ELR (cell line): ENCODE measurements at regions not wholly inside any gene's neighbourhood (a gene's known extent, or its start where the extent isn't known, plus 50 kb on each side); places are given as distances from the start of the nearest gene placed in this dataset.

Experiments
- DNase-seq: peaks from one replicate; pipeline ENCODE4 v3.0.0-alpha.2; 2015; ENCODE audit warnings: low read depth

GRCh38 chr5:111676926-111677415 lies 80.0 kb downstream of the NREP start:
- DNase-seq, result no peak

GRCh38 chr5:111676466-111676865 lies 80.5 kb downstream of the NREP start:
- DNase-seq, result no peak

- no peak for DNase-seq
Measured at GRCh38 chr5:111675201-111675934, 81.6 kb downstream of the NREP start.

DNA sequence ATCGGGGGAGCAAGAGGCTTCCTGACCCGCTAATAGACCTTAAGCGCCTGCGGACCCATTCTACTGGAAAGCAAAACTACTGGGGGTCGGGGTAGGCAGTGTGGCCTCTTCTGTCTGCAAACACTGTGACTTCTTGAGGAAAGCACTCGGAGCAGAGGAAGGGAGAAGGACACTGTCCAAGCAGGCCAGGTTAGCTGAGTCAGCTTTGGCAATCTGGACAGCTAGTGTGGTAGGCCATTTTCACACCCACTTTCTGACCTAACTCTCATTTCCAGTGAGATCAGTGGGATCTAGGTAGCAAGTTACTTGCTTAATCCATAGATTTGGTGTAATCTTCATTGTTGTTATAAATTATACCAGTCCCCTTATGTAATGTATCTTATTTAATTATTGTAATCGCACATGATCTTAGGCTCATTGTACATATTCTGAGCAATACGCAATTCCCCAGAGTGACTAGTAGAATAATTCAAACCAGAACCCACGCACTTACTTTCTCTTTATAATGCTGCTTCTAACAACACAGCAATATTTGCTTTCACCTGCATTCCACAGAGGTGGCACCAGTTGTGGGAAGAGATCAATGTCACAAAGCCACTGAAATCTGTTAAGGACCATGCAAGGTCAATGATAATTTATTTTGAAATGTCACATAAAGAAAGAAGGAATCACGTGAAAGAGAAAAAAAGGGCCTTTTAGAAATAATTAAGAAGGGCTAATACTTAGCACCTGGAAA lies 82.9 kb downstream of the NREP start:
- no peak for DNase-seq

DNA sequence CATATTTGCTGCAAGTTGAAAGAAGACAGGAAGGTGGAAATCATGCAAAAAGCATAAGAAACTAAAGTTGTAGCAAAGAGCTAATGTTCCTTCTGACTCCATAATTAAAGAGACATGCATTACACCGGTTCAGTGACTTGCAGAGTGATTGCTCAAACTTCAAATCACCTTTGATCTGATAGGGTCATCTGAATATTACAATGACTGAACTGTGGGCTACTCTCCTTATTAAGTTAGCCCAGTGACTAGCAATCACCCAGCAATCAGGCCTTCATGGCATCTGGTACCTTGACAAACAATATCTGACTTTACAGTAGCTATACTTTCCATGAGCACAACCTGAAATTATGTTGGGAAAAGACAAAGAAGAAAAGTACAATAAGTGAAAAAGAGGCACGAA lies 84.9 kb downstream of the NREP start:
- DNase-seq, result no peak

DNA sequence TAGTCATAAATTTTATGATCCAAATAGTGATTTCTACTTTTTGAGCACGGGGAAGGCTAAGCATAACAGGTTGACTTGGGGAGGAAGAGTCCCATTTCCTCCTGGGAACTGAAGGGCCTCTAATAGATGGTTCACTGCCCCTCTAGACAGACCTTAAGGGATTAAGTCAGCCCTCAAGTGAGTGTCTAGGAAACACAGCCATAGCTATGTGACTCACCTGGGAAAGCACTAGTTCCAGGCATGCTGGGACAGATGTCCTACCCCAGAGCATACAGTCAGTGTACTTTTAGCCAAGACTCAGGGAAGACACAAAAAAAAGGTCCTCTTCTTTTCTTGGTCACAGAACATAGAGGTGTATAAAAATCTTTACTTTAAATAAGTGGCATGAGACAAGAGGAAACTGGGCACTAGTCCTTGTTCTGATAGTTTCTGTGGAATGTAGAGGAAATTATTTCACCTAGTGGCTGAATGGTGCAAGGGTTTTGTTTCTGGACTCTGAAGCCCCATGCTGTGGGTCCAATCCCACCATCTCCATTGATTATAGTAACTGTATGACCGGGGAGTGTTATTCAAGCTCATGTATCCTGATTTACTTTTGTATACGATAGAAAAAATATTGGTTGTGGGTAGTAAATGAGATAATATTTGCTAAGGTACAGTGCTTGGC lies 86.0 kb downstream of the NREP start:
- DNase-seq, result peak; percentile 40

DNA sequence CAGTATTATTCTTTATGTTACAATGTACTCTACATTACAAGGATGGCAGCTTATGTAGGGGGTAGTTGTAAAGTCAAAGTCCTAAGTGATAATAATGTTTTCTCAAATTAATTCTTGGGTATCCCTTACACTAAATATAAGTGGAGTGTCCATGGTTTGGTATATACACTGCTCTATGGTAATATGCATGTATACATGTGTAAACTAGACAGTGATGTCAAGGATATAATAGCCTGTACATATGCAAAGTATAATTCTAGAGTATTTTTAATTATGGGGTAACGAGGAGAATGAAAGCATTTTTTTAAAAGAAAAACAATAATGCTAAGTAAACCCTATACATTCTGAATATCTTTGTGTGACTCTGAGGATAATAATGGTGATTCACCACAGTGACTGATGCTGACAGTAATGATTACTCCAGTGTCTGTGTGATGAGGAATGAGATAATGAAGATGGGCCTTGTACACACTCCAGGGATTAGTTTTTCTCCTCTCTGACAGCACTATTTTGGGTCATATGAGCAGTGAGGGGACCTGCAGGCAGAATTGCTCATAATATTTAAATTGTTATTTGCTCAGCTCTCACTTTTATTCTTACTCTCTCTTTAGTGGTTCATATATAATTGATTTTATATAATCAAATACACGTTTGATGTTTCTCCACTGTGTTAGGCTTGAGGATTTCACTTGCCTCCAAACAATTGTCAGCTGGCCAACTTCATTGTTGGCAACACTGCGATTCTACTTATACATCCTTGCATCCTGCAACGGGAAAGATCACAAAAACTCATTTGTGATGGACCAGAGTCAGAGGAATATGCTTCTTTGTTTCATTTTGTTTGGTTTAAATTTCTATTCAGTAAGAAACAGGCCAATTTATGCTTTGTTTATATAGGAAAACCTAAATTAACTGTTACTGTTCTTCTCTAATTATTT lies 88.2 kb downstream of the NREP start:
- DNase-seq, result peak; percentile 62

GRCh38 chr5:111667128-111667736 lies 89.8 kb downstream of the NREP start:
- DNase-seq, result no peak

- no peak for DNase-seq
Measured at GRCh38 chr5:111656580-111656979, 100.4 kb downstream of the NREP start.

DNA sequence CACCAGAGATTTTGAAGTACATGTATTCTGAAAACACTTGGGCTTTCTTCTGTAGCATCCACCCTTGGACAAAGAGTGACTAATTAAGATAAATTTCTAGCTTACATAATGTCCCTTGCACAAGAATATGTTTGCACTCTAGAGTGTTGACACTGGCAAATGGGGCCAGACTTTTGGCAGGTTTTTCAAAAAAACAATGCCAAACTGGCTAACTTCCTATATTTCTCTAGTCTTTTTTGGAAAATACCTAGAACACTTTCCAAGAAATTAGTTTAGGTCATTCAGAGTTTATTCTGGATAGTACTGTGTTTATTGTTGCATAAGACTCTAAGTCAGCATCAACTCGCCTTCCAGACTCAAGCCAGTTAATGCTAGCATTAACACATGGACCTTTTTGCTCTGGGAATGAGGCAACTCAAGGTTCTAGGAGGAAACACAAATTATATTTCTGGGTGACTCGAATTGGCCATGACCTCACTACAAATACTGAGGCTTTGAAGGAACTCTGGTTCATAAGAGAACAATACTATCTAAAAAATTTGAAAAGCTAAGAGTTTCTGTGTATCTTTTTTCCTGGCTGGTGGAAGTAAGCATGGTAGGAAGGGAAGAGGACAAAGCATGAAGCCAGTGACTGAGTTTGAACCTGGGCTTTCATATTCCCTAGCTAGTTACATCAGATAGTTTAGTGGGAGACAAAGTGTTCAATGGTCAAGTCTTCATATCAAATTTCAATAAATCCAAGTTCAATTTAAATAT lies 101.6 kb downstream of the NREP start:
- no peak for DNase-seq

DNA sequence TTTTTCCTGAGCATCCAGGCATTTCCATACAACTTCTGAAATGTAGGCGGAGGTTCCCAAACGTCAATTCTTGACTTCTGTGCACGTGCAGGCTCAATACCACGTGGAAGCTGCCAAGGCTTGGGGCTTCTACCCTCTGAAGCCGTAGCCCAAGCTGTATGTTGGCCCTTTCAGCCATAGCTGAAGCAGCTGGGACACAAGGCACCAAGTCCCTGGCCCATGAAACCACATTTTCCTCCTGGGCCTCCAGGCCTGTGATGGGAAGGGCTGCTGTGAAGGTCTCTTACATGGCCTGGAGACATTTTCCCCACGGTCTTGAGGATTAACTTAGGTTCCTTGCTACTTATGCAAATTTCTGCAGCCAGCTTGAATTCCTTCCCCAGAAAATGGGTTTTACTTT lies 103.6 kb downstream of the NREP start:
- no peak for DNase-seq

DNA sequence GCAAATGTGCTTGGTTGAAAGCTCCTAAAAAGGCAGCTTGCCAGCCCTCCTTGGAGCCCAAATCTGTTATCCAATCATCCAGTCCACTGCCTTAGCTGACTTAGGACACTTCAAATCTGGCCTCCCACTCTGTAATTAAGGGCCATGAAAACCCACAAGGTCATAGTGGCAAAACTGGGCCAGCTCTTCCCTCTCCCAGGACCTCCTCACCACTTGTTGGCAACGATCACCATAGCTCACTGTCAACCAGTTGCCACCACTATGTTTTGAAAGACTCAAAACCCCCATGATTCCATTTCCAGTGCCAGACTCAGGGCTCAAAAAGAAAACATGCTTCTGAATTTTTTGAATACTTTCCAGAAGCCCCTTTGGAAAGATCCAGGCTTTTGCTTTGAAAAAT lies 107.5 kb downstream of the NREP start:
- no peak for DNase-seq

GRCh38 chr5:111645303-111645838 lies 111.6 kb downstream of the NREP start:
- no peak for DNase-seq

DNA sequence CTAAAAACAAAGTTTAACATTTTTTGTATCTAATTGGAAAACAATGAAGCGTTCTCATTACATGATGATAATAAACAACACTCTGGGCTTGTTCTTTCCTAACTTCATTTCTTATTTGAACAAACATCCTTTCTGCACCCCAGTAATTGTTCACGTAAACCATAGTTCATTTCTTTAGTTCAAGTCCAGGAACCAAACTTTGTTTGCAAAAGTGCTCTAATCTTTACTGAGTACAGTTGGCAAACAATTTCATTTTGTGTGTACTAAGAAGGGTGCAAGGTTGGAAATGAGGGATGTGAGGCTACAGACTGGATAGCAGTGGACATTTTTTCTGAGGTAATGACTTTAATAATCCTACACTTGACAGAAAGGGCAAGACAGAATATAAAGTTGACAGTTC lies 113.5 kb downstream of the NREP start:
- no peak for DNase-seq

DNA sequence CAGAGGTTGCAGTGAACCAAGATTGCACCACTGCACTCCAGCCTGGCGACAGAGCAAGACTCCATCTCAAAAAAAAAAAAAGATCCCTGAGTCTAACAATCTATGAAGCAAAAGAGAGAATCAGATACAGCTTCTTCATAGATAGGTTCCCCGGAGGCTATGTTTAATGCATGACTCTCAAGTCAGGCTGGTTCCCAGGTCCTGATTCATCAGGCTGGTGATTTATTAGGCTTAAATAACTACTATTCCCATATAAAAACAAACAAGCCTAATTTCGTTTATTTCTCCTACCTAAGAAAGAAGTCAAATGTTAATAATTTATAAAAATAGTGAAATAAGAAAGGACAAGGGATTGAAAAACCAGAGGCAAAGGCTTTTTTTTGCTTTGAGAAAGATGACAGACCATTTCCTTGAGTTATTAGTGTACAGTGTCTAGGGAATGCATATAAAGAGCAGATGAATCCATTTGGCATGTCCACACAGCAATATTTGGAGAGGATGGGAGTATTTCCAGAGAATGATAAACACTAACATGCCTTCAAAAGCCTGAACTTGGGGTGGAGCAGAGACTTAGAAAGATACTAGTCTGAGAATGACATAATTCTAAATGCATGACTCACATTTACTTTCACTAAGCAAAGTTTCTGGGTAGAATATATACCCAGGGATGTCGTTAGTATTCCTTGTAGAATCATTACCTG lies 115.3 kb downstream of the NREP start:
- DNase-seq, result peak; percentile 56

DNA sequence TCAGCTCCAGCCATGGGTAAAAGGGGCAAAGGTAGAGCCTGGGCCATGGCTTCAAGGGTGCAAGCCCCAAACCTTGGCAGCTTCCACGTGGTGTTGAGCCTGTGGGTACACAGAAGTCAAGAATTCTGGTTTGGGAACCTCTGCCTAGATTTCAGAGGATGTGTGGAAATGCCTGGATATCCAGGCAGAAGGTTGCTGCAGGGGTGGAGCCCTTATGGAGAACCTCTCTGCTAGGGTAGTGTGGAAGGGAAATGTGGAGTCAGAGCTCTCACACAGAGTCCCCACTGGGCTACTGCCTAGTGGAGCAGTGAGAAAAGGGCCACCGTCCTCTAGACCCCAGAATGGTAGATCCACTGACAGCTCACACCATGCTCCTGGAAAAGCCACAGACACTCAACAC lies 117.1 kb downstream of the NREP start:
- no peak for DNase-seq

DNA sequence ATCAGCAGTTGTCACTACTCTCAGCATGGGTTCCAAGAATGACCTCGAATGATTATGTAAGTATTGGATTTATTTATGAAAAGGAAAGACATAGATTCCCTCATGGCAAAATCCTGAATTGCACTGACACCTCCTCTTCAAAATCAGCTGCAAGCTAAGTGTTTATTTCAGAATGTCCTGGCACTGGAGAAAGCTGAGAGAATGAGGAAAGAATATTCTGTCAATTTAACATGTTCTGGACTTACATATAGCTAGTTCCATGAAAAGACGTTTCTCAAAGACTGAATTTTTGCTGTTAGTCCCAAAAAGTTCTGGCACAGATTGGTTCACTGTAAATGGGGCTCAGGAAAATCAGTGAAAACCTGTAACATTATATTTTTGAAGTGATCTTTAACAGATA lies 120.3 kb downstream of the NREP start:
- DNase-seq, result no peak

DNA sequence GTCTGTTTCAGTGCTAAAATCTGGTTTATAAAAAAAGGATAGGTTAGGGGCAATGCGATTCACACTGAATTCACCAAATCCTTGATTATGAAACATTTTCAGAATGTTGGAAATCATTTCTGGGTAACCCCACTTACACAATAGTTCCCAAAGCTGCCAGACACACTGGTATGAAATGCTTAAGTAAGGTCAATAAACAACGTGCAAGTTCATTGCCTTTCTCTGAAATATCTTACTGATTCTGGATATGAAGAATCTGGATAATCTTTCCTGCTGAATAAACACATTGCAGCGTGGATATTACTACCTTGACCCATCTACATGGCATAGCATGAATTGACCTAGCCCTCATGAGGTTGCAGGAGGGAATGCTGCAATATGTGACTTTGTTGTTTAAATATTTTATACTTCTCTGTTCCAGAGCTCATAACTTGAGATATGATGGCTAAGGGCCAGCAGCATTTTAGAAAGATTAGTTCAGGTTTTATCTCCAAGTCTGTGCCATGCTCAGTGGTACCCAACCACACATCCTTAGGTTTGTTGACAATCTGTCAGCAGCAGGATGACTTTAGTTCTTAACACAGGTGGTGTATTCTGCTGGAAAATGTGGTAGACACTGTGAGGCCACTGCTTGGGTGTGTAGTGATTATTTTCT lies 121.0 kb downstream of the NREP start:
- no peak for DNase-seq
